ENCODE measurements at regions not wholly inside any gene's neighbourhood (a gene's known extent, or its start where the extent isn't known, plus 50 kb on each side); places are given as distances from the start of the nearest gene placed in this dataset.
A peak's percentile ranks its signal among the peaks of the same experiment; 100 is the strongest.

- DNase-seq (ENCODE audit: low read depth): no peak
These were observed 538.6 kb downstream of the TNS3 start for GRCh38 chr7:47043304-47043703.

- no peak for DNase-seq (ENCODE audit: low read depth)
These were observed 539.2 kb downstream of the TNS3 start for GRCh38 chr7:47042669-47043068.

GRCh38 chr7:47040795-47041347 is 541.0 kb downstream of the TNS3 start:
- no peak for DNase-seq (ENCODE audit: low read depth)

GRCh38 chr7:47039904-47040303 is 542.0 kb downstream of the TNS3 start:
- DNase-seq (ENCODE audit: low read depth): no peak

GRCh38 chr7:47039089-47039648 is 542.7 kb downstream of the TNS3 start:
- DNase-seq (ENCODE audit: low read depth): no peak

GRCh38 chr7:47038621-47039020 is 543.3 kb downstream of the TNS3 start:
- DNase-seq (ENCODE audit: low read depth): no peak

GRCh38 chr7:47037607-47038006 is 544.3 kb downstream of the TNS3 start:
- no peak for DNase-seq (ENCODE audit: low read depth)

- DNase-seq (ENCODE audit: low read depth): no peak
These were observed 545.0 kb downstream of the TNS3 start for GRCh38 chr7:47036909-47037308.

- no peak for DNase-seq (ENCODE audit: low read depth)
These were observed 546.4 kb downstream of the TNS3 start for GRCh38 chr7:47035522-47035921.

- no peak for DNase-seq (ENCODE audit: low read depth)
These were observed 547.7 kb downstream of the TNS3 start for GRCh38 chr7:47034180-47034579.

GRCh38 chr7:47032536-47032908 is 549.4 kb downstream of the TNS3 start:
- no peak for DNase-seq (ENCODE audit: low read depth)

- peak; percentile 66 for DNase-seq (ENCODE audit: low read depth)
These were observed 550.0 kb downstream of the TNS3 start for GRCh38 chr7:47031786-47032535.

- no peak for DNase-seq (ENCODE audit: low read depth)
These were observed 553.6 kb downstream of the TNS3 start for GRCh38 chr7:47028284-47028683.

GRCh38 chr7:47027695-47028240 is 554.1 kb downstream of the TNS3 start:
- no peak for DNase-seq (ENCODE audit: low read depth)

GRCh38 chr7:47026780-47027361 is 555.0 kb downstream of the TNS3 start:
- no peak for DNase-seq (ENCODE audit: low read depth)

GRCh38 chr7:47024991-47025390 is 556.9 kb downstream of the TNS3 start:
- DNase-seq (ENCODE audit: low read depth): no peak

- DNase-seq (ENCODE audit: low read depth): no peak
These were observed 573.5 kb downstream of the TNS3 start for GRCh38 chr7:47008461-47008860.

- DNase-seq (ENCODE audit: low read depth): no peak
These were observed 574.4 kb downstream of the TNS3 start for GRCh38 chr7:47007471-47007870.

GRCh38 chr7:47000561-47000960 is 581.4 kb downstream of the TNS3 start:
- DNase-seq (ENCODE audit: low read depth): no peak

GRCh38 chr7:46999866-47000265 is 582.0 kb downstream of the TNS3 start:
- DNase-seq (ENCODE audit: low read depth): no peak

- DNase-seq (ENCODE audit: low read depth): no peak
These were observed 584.9 kb downstream of the TNS3 start for GRCh38 chr7:46996972-46997371.

- DNase-seq (ENCODE audit: low read depth): no peak
These were observed 588.5 kb downstream of the TNS3 start for GRCh38 chr7:46993396-46993795.

- DNase-seq (ENCODE audit: low read depth): peak; percentile 47
These were observed 591.1 kb downstream of the TNS3 start for GRCh38 chr7:46990761-46991160.
